WTC11 (cell line): ENCODE measurements at regions not wholly inside any gene's neighbourhood (a gene's known extent, or its start where the extent isn't known, plus 50 kb on each side); places are given as distances from the start of the nearest gene placed in this dataset.

Experiments used
- ATAC-seq: fragments of 200-7000 bp; cut with Tn5 transposase; 2 replicates; pipeline ENCODE4 v1.10.0; 2021; ENCODE audit warnings: mild to moderate bottlenecking, moderate library complexity
- CTCF ChIA-PET: fragments of 300-600 bp; sonication (Branson Sonifier 250); formaldehyde crosslinking; loops from one replicate; lab custom pipeline; 2021; ENCODE audit warnings: antibody characterized with exemption; lab: Charles Lee
- POLR2A ChIA-PET: fragments of 350-600 bp; sonication (Branson Sonifier 250); formaldehyde crosslinking; loops from one replicate; lab custom pipeline; 2021; ENCODE audit warnings: antibody characterized with exemption; lab: Charles Lee
- DNase-seq: peaks from one replicate; pipeline ENCODE4 v3.0.0; 2021; ENCODE audit warnings: low spot score
- H3K27ac Mint-ChIP-seq: 2 replicates; pipeline ENCODE4 v1.8.0; 2021; ENCODE audit warnings: mixed read lengths
- H3K27me3 Mint-ChIP-seq: 2 replicates; pipeline ENCODE4 v1.8.0; 2021; ENCODE audit warnings: low read depth, mild to moderate bottlenecking, moderate library complexity, mixed read lengths
- H3K36me3 Mint-ChIP-seq: 2 replicates; pipeline ENCODE4 v1.8.0; 2021; ENCODE audit warnings: mixed read lengths
- H3K4me1 Mint-ChIP-seq: 2 replicates; pipeline ENCODE4 v1.8.0; 2022; ENCODE audit warnings: mixed read lengths
- H3K4me3 Mint-ChIP-seq: 2 replicates; pipeline ENCODE4 v1.8.0; 2021; ENCODE audit warnings: mild to moderate bottlenecking, moderate library complexity, mixed read lengths
- H3K9me3 Mint-ChIP-seq: 2 replicates; pipeline ENCODE4 v1.8.0; 2021; ENCODE audit warnings: mixed read lengths
- ESRRA ChIP-seq: sonication (generic); formaldehyde crosslinking; IDR thresholded peaks from 2 replicates; pipeline ENCODE4 v1.8.1; 2022; ENCODE audit warnings: mild to moderate bottlenecking, missing genetic modification reagents, borderline replicate concordance
- GTF2I ChIP-seq: fragments of 250-450 bp; sonication (Bioruptor Pico); conservative IDR thresholded peaks from 2 replicates; pipeline ENCODE4 v1.4.0; 2021; ENCODE audit warnings: mild to moderate bottlenecking
- IRF2 ChIP-seq: sonication (generic); formaldehyde crosslinking; IDR thresholded peaks from 2 replicates; pipeline ENCODE4 v1.8.0; 2022; ENCODE audit warnings: low read depth, missing genetic modification reagents, borderline replicate concordance
- MXD4 ChIP-seq: fragments of 250-450 bp; sonication (Bioruptor Pico); IDR thresholded peaks from 2 replicates; pipeline ENCODE4 v1.8.0; 2021; ENCODE audit warnings: mild to moderate bottlenecking, moderate library complexity, borderline replicate concordance
- PRRX2 ChIP-seq: fragments of 250-450 bp; sonication (Bioruptor Pico); IDR thresholded peaks from 2 replicates; pipeline ENCODE4 v1.8.0; 2021; ENCODE audit warnings: mild to moderate bottlenecking
- SMAD3 ChIP-seq: sonication (generic); formaldehyde crosslinking; IDR thresholded peaks from 2 replicates; pipeline ENCODE4 v1.8.0; 2022; ENCODE audit warnings: missing genetic modification reagents, mild to moderate bottlenecking, borderline replicate concordance
- SOX15 ChIP-seq: fragments of 250-450 bp; sonication (Bioruptor Pico); IDR thresholded peaks from 2 replicates; pipeline ENCODE4 v1.9.0; 2021; ENCODE audit warnings: mild to moderate bottlenecking
- SP1 ChIP-seq: sonication (generic); formaldehyde crosslinking; conservative IDR thresholded peaks from 2 replicates; pipeline ENCODE4 v1.8.1; 2022; ENCODE audit warnings: missing genetic modification reagents
- ZNF263 ChIP-seq: sonication (generic); formaldehyde crosslinking; IDR thresholded peaks from 2 replicates; pipeline ENCODE4 v1.8.1; 2022; ENCODE audit warnings: low read depth, mild to moderate bottlenecking, moderate library complexity, missing genetic modification reagents
- ZNF396 ChIP-seq: fragments of 250-450 bp; sonication (Bioruptor Pico); IDR thresholded peaks from 2 replicates; pipeline ENCODE4 v1.8.0; 2021; ENCODE audit warnings: mild to moderate bottlenecking, moderate library complexity, borderline replicate concordance
- TF ChIP-seq, protein P1 (sequence below): sonication (generic); formaldehyde crosslinking; IDR thresholded peaks from 2 replicates; pipeline ENCODE4 v1.8.0; 2023; ENCODE audit warnings: missing genetic modification reagents
- TF ChIP-seq, protein P2 (sequence below): sonication (generic); formaldehyde crosslinking; IDR thresholded peaks from 2 replicates; pipeline ENCODE4 v1.8.1; 2023; ENCODE audit warnings: mild to moderate bottlenecking, moderate library complexity, missing genetic modification reagents
- TF ChIP-seq, protein P3 (sequence below): fragments of 250-450 bp; sonication (Bioruptor Pico); conservative IDR thresholded peaks from 2 replicates; pipeline ENCODE4 v1.9.0; 2021; ENCODE audit warnings: mild to moderate bottlenecking
- TF ChIP-seq, protein P4 (sequence below): sonication (generic); formaldehyde crosslinking; IDR thresholded peaks from 2 replicates; pipeline ENCODE4 v1.8.1; 2022; ENCODE audit warnings: mild to moderate bottlenecking, missing genetic modification reagents, moderate library complexity, borderline replicate concordance
- TF ChIP-seq, protein P5 (sequence below): sonication (generic); formaldehyde crosslinking; IDR thresholded peaks from 2 replicates; pipeline ENCODE4 v1.8.1; 2022; ENCODE audit warnings: missing genetic modification reagents, borderline replicate concordance
- TF ChIP-seq, protein P6 (sequence below): sonication (generic); formaldehyde crosslinking; IDR thresholded peaks from 2 replicates; pipeline ENCODE4 v1.8.1; 2023; ENCODE audit warnings: mild to moderate bottlenecking, missing genetic modification reagents, borderline replicate concordance
- TF ChIP-seq, protein P7 (sequence below): fragments of 250-450 bp; sonication (Bioruptor Pico); IDR thresholded peaks from 2 replicates; pipeline ENCODE4 v1.9.0; 2021; ENCODE audit warnings: mild to moderate bottlenecking

DNA sequence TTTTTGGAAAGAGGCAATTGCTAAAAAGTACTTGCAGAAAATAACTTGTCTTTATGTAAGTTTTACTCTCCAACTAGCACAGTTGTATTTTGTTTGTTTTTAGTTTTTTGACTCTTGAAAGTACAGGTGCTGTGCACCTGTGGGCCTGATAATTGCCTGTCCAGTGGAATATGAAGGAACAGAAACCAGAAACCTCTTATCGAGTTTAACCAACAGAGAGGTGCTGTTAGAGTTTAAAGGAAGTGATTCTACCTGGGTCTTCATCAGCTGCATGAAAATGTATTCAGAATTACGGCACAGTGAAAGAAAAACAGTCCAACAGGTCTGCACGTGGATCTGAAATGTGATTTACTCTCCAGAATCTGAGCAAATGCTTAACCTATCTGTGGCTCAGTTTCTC, 326.6 kb upstream of the POM121L12 start (continued):
- TF ChIP-seq IRF2 (CRISPR knock-in tag): no peak
- no peak for TF ChIP-seq SMAD3 (CRISPR knock-in tag)
- TF ChIP-seq, protein P1, sequence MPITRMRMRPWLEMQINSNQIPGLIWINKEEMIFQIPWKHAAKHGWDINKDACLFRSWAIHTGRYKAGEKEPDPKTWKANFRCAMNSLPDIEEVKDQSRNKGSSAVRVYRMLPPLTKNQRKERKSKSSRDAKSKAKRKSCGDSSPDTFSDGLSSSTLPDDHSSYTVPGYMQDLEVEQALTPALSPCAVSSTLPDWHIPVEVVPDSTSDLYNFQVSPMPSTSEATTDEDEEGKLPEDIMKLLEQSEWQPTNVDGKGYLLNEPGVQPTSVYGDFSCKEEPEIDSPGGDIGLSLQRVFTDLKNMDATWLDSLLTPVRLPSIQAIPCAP (CRISPR knock-in tag): no peak
- no peak for TF ChIP-seq ESRRA
- TF ChIP-seq, protein P2, sequence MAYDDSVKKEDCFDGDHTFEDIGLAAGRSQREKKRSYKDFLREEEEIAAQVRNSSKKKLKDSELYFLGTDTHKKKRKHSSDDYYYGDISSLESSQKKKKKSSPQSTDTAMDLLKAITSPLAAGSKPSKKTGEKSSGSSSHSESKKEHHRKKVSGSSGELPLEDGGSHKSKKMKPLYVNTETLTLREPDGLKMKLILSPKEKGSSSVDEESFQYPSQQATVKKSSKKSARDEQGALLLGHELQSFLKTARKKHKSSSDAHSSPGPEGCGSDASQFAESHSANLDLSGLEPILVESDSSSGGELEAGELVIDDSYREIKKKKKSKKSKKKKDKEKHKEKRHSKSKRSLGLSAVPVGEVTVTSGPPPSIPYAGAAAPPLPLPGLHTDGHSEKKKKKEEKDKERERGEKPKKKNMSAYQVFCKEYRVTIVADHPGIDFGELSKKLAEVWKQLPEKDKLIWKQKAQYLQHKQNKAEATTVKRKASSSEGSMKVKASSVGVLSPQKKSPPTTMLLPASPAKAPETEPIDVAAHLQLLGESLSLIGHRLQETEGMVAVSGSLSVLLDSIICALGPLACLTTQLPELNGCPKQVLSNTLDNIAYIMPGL (CRISPR knock-in tag): no peak
- TF ChIP-seq, all 79 proteins: peak for 0

DNA sequence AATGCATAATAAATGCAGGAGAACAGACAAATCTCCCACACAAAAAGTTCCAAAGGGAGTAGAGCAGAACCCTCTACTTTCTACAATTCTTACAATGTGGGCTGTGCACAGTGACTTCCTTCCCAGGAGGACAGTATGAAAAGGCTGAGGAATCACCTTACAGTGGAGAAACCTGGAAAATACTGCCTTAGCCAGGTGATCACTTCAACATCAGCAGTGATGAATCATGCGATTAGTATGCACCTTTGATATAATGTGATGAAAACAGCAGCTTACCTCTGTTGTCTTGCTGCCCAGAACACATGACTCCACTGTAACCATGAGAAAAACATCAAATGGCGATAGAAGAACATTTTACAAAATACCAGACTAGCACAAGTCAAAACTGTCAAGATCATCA, 329.7 kb upstream of the POM121L12 start:
- POLR2A ChIA-PET: no interaction called here
- Mint-ChIP-seq H3K27me3 (no peaks in the 10 kb centered on the region), H3K36me3 (no peaks in the 10 kb centered on the region; the same call in 1 of the 2 replicates)

DNA sequence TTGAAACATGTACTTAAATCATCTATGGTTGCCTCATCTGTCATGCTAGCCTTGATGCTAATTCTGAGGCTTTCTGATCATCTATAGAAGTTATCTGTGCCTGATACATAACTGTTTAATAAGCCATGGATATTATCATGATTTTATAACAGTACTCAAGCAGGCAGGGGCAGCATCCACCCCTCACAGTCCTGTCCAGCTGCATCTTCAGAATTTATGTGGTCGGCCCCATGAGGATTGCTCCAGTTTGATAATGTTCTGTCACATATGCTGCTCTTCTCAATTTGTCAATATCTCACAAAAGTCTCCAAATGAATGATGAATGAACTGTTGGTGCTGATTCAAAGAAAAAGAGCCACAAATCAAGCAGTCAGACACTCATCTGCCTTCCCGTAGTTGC, 335.1 kb upstream of the POM121L12 start:
- H3K27ac Mint-ChIP-seq: no peak overlapping the region
- TF ChIP-seq SOX15 (CRISPR knock-in tag) (no peak), MXD4 (CRISPR knock-in tag) (no peak), ZNF263 (no peak), GTF2I (CRISPR knock-in tag) (no peak), SP1 (CRISPR knock-in tag) (no peak), ZNF396 (CRISPR knock-in tag) (no peak)
- TF ChIP-seq, protein P3, sequence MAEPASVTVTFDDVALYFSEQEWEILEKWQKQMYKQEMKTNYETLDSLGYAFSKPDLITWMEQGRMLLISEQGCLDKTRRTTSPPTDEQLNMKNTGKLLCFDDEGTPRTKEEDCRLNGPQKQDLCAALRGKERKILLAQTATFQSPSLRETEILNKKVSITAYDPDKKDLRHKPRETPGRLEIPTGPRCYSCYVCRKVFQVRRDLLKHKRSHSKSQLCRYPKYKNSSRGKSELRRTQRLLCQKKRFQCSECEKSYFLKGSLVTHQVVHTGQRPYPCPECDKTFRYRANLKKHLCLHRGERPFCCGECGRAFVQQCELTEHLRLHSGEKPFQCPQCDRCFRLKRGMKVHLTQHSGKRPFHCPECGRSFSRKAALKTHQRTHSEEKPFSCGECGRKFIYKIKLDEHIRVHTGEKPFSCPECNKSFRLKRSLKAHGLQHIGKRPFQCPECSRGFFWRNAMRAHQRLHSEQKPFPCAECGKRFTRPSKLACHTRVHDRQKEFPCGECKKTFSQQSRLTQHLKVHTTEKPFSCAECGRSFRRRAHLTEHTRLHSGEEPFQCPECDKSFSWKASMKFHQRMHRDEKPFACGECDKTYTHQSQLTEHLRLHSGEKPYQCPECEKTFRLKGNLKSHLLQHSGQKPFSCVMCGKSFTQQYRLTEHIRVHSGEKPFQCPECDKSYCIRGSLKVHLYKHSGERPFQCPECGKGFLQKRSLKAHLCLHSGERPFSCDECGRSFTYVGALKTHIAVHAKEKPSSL (CRISPR knock-in tag): no peak
- TF ChIP-seq, protein P4, sequence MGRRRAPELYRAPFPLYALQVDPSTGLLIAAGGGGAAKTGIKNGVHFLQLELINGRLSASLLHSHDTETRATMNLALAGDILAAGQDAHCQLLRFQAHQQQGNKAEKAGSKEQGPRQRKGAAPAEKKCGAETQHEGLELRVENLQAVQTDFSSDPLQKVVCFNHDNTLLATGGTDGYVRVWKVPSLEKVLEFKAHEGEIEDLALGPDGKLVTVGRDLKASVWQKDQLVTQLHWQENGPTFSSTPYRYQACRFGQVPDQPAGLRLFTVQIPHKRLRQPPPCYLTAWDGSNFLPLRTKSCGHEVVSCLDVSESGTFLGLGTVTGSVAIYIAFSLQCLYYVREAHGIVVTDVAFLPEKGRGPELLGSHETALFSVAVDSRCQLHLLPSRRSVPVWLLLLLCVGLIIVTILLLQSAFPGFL (CRISPR knock-in tag): no peak
- TF ChIP-seq, protein P5, sequence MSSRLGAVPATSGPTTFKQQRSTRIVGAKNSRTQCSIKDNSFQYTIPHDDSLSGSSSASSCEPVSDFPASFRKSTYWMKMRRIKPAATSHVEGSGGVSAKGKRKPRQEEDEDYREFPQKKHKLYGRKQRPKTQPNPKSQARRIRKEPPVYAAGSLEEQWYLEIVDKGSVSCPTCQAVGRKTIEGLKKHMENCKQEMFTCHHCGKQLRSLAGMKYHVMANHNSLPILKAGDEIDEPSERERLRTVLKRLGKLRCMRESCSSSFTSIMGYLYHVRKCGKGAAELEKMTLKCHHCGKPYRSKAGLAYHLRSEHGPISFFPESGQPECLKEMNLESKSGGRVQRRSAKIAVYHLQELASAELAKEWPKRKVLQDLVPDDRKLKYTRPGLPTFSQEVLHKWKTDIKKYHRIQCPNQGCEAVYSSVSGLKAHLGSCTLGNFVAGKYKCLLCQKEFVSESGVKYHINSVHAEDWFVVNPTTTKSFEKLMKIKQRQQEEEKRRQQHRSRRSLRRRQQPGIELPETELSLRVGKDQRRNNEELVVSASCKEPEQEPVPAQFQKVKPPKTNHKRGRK (CRISPR knock-in tag): no peak

More for the DNA sequence above, 329.7 kb upstream of the POM121L12 start:
- H3K4me3 Mint-ChIP-seq: no peak overlapping the region
- peaks cover 5% of the 10 kb centered on the region for H3K9me3 Mint-ChIP-seq
- H3K4me1 Mint-ChIP-seq: peaks cover 9% of the 10 kb centered on the region
- H3K27ac Mint-ChIP-seq: no peak overlapping the region
- no peak for ATAC-seq
- CTCF ChIA-PET: no interaction called here
- no peak for TF ChIP-seq PRRX2 (CRISPR knock-in tag)
- TF ChIP-seq, protein P6, sequence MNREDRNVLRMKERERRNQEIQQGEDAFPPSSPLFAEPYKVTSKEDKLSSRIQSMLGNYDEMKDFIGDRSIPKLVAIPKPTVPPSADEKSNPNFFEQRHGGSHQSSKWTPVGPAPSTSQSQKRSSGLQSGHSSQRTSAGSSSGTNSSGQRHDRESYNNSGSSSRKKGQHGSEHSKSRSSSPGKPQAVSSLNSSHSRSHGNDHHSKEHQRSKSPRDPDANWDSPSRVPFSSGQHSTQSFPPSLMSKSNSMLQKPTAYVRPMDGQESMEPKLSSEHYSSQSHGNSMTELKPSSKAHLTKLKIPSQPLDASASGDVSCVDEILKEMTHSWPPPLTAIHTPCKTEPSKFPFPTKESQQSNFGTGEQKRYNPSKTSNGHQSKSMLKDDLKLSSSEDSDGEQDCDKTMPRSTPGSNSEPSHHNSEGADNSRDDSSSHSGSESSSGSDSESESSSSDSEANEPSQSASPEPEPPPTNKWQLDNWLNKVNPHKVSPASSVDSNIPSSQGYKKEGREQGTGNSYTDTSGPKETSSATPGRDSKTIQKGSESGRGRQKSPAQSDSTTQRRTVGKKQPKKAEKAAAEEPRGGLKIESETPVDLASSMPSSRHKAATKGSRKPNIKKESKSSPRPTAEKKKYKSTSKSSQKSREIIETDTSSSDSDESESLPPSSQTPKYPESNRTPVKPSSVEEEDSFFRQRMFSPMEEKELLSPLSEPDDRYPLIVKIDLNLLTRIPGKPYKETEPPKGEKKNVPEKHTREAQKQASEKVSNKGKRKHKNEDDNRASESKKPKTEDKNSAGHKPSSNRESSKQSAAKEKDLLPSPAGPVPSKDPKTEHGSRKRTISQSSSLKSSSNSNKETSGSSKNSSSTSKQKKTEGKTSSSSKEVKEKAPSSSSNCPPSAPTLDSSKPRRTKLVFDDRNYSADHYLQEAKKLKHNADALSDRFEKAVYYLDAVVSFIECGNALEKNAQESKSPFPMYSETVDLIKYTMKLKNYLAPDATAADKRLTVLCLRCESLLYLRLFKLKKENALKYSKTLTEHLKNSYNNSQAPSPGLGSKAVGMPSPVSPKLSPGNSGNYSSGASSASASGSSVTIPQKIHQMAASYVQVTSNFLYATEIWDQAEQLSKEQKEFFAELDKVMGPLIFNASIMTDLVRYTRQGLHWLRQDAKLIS: no peak
- TF ChIP-seq, protein P7, sequence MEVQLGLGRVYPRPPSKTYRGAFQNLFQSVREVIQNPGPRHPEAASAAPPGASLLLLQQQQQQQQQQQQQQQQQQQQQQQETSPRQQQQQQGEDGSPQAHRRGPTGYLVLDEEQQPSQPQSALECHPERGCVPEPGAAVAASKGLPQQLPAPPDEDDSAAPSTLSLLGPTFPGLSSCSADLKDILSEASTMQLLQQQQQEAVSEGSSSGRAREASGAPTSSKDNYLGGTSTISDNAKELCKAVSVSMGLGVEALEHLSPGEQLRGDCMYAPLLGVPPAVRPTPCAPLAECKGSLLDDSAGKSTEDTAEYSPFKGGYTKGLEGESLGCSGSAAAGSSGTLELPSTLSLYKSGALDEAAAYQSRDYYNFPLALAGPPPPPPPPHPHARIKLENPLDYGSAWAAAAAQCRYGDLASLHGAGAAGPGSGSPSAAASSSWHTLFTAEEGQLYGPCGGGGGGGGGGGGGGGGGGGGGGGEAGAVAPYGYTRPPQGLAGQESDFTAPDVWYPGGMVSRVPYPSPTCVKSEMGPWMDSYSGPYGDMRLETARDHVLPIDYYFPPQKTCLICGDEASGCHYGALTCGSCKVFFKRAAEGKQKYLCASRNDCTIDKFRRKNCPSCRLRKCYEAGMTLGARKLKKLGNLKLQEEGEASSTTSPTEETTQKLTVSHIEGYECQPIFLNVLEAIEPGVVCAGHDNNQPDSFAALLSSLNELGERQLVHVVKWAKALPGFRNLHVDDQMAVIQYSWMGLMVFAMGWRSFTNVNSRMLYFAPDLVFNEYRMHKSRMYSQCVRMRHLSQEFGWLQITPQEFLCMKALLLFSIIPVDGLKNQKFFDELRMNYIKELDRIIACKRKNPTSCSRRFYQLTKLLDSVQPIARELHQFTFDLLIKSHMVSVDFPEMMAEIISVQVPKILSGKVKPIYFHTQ: no peak
- no peak for DNase-seq

More for the DNA sequence above, 335.1 kb upstream of the POM121L12 start:
- no peak for DNase-seq
- H3K4me1 Mint-ChIP-seq: peaks cover 19% of the 10 kb centered on the region
- no peak for ATAC-seq
- CTCF ChIA-PET: no interaction called here
- H3K36me3 Mint-ChIP-seq: peaks cover 10% of the 10 kb centered on the region
- POLR2A ChIA-PET: no interaction called here
- H3K4me3 Mint-ChIP-seq: no peak overlapping the region
- H3K27me3 Mint-ChIP-seq: peaks cover 3% of the 10 kb centered on the region; the same call in 1 of the 2 replicates
- peaks cover 12% of the 10 kb centered on the region for H3K9me3 Mint-ChIP-seq
